Rectal smooth muscle tissue (tissue), 1 donor: ENCODE measurements at regions not wholly inside any gene's neighbourhood (a gene's known extent, or its start where the extent isn't known, plus 50 kb on each side); places are given as distances from the start of the nearest gene placed in this dataset.
"Not testable (repeated sequence)": the region's sequence is repeated elsewhere in the genome, so short reads cannot be mapped to it uniquely, and the experiment has no call there.

ENCODE experiments used
- H3K27ac ChIP-seq: one replicate; pipeline ENCODE4 v1.7.0; 2013; ENCODE audit warnings: low read depth, low read length, inconsistent platforms
- H3K27me3 ChIP-seq: one replicate; pipeline ENCODE4 v1.7.0; 2013; ENCODE audit warnings: low read length; ENCODE audit not compliant: control insufficient read depth, insufficient read depth
- H3K36me3 ChIP-seq: one replicate; pipeline ENCODE4 v1.7.0; 2013; ENCODE audit warnings: low read length; ENCODE audit not compliant: control insufficient read depth, insufficient read depth
- H3K4me1 ChIP-seq: one replicate; pipeline ENCODE4 v1.7.0; 2013; ENCODE audit warnings: low read length; ENCODE audit not compliant: control insufficient read depth, insufficient read depth
- H3K4me3 ChIP-seq: one replicate; pipeline ENCODE4 v1.7.0; 2013; ENCODE audit warnings: low read length
- H3K9ac ChIP-seq: one replicate; pipeline ENCODE4 v1.7.0; 2013; ENCODE audit warnings: low read length

GRCh38 chr2:129812071-129812470 lies 167.4 kb upstream of the RAB6C start:
- no peak overlapping the region for H3K9ac ChIP-seq
- no peak overlapping the region for H3K27ac ChIP-seq
- no peaks in the 10 kb centered on the region for H3K36me3 ChIP-seq
- H3K4me3 ChIP-seq = no peak overlapping the region
- no peaks in the 10 kb centered on the region for H3K4me1 ChIP-seq
- no peaks in the 10 kb centered on the region for H3K27me3 ChIP-seq

DNA sequence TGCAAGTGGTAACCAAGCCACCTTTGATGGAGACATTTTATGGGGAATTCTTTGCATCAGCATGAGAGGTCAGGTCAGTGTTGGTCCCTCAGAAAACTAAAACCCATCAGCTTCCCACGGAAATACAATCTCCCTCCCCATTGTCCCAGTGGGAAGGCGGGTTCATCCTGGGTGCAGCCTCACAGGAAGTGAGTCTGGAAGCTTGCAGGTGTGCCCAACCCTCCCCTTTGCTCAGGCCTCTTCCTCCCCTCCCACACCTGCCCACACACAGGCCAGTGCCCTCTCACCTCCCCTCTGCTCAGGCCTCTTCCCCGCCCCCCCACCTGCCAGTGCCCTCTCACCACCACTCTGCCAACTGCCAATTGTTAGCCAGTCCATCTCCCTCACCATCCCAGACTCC lies 166.8 kb upstream of the RAB6C start:
- Histone ChIP-seq H3K27me3 (no peaks in the 10 kb centered on the region), H3K9ac (no peak overlapping the region), H3K27ac (no peak overlapping the region)

GRCh38 chr2:129813404-129813803 lies 166.1 kb upstream of the RAB6C start:
- no peaks in the 10 kb centered on the region for H3K27me3 ChIP-seq
- H3K4me3 ChIP-seq = no peak overlapping the region
- H3K4me1 ChIP-seq = no peaks in the 10 kb centered on the region
- no peaks in the 10 kb centered on the region for H3K36me3 ChIP-seq
- H3K27ac ChIP-seq = no peak overlapping the region
- no peak overlapping the region for H3K9ac ChIP-seq

More for the DNA sequence above, 166.8 kb upstream of the RAB6C start:
- H3K36me3 ChIP-seq = no peaks in the 10 kb centered on the region
- H3K4me1 ChIP-seq = no peaks in the 10 kb centered on the region
- H3K4me3 ChIP-seq = no peak overlapping the region

DNA sequence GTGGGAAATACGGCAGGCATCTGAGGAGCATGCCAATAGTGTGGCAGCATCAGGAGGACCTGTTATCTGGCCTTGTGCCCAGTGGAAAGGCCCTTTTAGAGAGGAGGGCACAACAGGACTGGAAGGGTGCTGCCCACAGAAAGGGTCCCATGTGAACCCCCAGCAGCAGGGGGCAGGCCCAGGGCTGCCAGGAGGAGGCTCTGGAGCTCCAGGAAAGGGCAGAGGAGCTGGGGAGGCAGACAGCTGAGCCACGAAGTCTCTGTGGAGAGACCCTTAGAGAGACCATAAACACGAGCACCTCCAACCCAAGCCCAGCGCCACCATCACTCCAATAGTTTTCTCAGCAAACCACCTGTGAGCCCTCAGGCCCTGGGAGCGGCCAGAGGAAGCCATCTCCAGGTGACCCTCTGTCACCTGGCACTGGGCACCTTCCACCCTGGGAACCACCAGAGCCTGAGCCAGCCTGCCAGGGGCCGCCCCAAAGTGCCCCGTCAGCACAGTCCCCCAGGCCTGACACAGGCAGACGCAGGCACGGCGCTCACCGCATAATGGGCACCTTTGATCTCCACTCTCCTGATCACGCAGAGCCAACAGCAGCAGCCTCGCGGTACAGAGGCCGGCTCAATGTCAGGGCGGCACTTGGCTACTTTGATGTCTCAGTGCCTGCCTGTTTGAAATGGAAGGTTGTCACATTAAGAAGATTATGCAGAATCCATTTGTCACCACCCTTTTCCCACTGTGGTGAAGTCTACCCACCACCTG lies 162.5 kb upstream of the RAB6C start:
- no peak overlapping the region for H3K9ac ChIP-seq
- no peaks in the 10 kb centered on the region for H3K27me3 ChIP-seq
- H3K4me1 ChIP-seq = no peaks in the 10 kb centered on the region
- H3K4me3 ChIP-seq = no peak overlapping the region
- H3K36me3 ChIP-seq = no peaks in the 10 kb centered on the region
- H3K27ac ChIP-seq = no peak overlapping the region

- H3K27ac ChIP-seq = no peak overlapping the region
- H3K36me3 ChIP-seq = no peaks in the 10 kb centered on the region
- no peak overlapping the region for H3K9ac ChIP-seq
- no peaks in the 10 kb centered on the region for H3K4me1 ChIP-seq
- no peak overlapping the region for H3K4me3 ChIP-seq
- no peaks in the 10 kb centered on the region for H3K27me3 ChIP-seq
These were observed 159.6 kb upstream of the RAB6C start for GRCh38 chr2:129819855-129820254.

- Histone ChIP-seq H3K27me3 (no peaks in the 10 kb centered on the region), H3K27ac (no peak overlapping the region), H3K9ac (no peak overlapping the region), H3K36me3 (no peaks in the 10 kb centered on the region), H3K4me3 (no peak overlapping the region), H3K4me1 (no peaks in the 10 kb centered on the region)
These were observed 158.6 kb upstream of the RAB6C start for GRCh38 chr2:129820908-129821307.

- H3K36me3 ChIP-seq = no peaks in the 10 kb centered on the region
- no peak overlapping the region for H3K27ac ChIP-seq
- H3K9ac ChIP-seq = no peak overlapping the region
- H3K27me3 ChIP-seq = no peaks in the 10 kb centered on the region
- H3K4me1 ChIP-seq = no peaks in the 10 kb centered on the region
- no peak overlapping the region for H3K4me3 ChIP-seq
These were observed 158.0 kb upstream of the RAB6C start for GRCh38 chr2:129821445-129821844.

DNA sequence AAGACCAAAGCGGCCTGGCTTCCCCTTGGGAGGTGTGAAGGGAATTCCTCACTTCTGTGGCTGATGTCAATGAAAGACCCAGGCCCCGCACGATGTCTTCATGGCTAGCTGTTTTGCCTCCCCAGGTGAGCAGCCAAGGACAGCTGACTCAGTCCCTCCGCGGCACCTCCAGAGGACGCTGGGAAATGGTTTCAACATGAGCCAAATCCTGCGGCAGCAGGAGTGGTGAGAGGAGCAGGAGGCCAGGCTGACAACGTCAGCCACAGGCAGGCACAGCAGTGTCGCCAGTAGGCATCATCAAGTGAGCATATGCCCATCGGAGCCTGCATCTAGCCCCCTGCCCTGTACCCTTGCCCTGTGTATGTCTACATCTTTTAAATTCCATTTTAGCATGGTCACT lies 156.4 kb upstream of the RAB6C start:
- no peak overlapping the region for H3K9ac ChIP-seq
- no peaks in the 10 kb centered on the region for H3K4me1 ChIP-seq
- H3K4me3 ChIP-seq = no peak overlapping the region
- no peak overlapping the region for H3K27ac ChIP-seq
- H3K36me3 ChIP-seq = no peaks in the 10 kb centered on the region
- no peaks in the 10 kb centered on the region for H3K27me3 ChIP-seq

DNA sequence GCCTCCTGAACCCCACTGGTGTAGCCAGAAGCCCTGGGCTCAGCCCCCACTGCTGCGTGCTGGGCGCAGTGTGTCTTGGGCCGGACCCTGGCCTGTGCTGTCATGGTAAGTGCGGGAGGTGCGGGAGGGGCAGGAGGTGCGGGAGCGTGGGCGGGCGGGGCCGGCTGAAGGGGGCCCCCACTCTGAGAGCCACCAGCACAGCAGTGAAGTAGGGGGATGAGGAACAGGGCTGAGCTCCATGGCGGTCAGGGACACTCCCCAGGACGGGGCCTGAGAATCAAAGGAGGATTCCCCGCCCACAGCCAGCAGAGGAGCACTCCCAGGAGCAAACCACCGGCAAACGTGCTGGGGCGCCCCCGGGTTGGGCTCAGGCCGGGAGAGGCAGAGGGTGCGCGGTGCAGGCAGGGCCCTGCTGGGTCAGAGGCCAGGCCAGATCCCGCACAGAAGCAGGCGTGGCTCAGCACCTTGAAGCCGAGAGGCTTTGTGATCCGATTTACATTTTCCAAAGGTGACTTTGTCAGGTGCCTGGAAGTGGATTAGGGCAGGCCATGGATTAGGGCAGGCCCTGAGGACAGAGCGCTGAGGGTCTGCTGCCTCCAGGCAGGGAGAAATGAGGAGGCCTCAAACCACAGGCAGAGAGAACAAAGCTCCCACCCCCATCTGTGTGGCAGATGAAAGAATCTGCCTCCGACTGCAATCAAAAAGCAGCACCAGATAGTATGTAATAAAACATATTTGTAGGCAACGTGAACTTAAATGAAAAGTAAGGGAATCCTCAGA lies 152.0 kb upstream of the RAB6C start:
- H3K4me1 ChIP-seq = no peaks in the 10 kb centered on the region
- H3K27ac ChIP-seq = no peak overlapping the region
- no peaks in the 10 kb centered on the region for H3K36me3 ChIP-seq
- no peaks in the 10 kb centered on the region for H3K27me3 ChIP-seq
- H3K9ac ChIP-seq = no peak overlapping the region
- H3K4me3 ChIP-seq = no peak overlapping the region

GRCh38 chr2:129828792-129829191 lies 150.7 kb upstream of the RAB6C start:
- no peak overlapping the region for H3K27ac ChIP-seq
- H3K36me3 ChIP-seq = no peaks in the 10 kb centered on the region
- no peaks in the 10 kb centered on the region for H3K27me3 ChIP-seq
- no peak overlapping the region for H3K4me3 ChIP-seq
- H3K4me1 ChIP-seq = no peaks in the 10 kb centered on the region
- no peak overlapping the region for H3K9ac ChIP-seq

- Histone ChIP-seq H3K4me3 (no peak overlapping the region), H3K4me1 (no peaks in the 10 kb centered on the region), H3K9ac (no peak overlapping the region), H3K36me3 (no peaks in the 10 kb centered on the region), H3K27me3 (no peaks in the 10 kb centered on the region), H3K27ac (no peak overlapping the region)
These were observed 149.9 kb upstream of the RAB6C start for GRCh38 chr2:129829588-129829987.

GRCh38 chr2:129831018-129831417 lies 148.4 kb upstream of the RAB6C start:
- H3K27ac ChIP-seq = no peak overlapping the region
- no peaks in the 10 kb centered on the region for H3K27me3 ChIP-seq
- no peak overlapping the region for H3K4me3 ChIP-seq

GRCh38 chr2:129833465-129833864 lies 146.0 kb upstream of the RAB6C start:
- H3K4me3 ChIP-seq, H3K27ac ChIP-seq, H3K27me3 ChIP-seq, H3K9ac ChIP-seq, H3K36me3 ChIP-seq, H3K4me1 ChIP-seq: not testable (repeated sequence)

More at GRCh38 chr2:129831018-129831417, 148.4 kb upstream of the RAB6C start:
- Histone ChIP-seq H3K4me1 (no peaks in the 10 kb centered on the region), H3K36me3 (no peaks in the 10 kb centered on the region), H3K9ac (no peak overlapping the region)
